GM21423 (cell line): ENCODE measurements at regions not wholly inside any gene's neighbourhood (a gene's known extent, or its start where the extent isn't known, plus 50 kb on each side); places are given as distances from the start of the nearest gene placed in this dataset.

Experiments
- ATAC-seq: cut with Tn5 transposase; IDR thresholded peaks from one replicate; pipeline ENCODE4 v1.9.1; 2021; ENCODE audit warnings: mild to moderate bottlenecking, moderate library complexity; ENCODE audit not compliant: unreplicated experiment

- ATAC-seq = no peak
These were observed 258.3 kb upstream of the ZPLD1 start for GRCh38 chr3:102176333-102177050.

- ATAC-seq = no peak
These were observed 257.6 kb upstream of the ZPLD1 start for GRCh38 chr3:102177075-102177755.

DNA sequence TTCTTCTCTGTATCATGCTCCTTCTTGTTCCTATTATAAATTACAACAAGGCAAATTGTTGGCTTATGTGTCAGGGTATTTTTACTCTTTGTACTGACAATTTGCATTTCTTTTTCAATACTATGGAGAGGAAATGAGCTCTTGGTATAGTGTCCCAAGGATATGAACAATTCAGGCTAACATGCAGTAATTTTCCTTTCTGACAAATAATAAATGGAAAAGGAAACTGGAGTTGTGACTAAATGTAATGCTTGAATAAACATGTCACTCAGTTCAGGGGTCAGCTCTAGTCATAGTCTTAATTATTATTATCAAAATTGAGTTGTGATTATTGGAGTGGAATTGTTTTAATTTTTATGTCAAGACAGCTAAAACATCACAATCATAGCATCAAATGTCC is 256.0 kb upstream of the ZPLD1 start:
- ATAC-seq = no peak

- ATAC-seq = peak; percentile 50
These were observed 255.3 kb upstream of the ZPLD1 start for GRCh38 chr3:102179326-102180177.

- ATAC-seq = peak; percentile 55
These were observed 254.4 kb upstream of the ZPLD1 start for GRCh38 chr3:102180280-102180931.

GRCh38 chr3:102181175-102181920 is 253.5 kb upstream of the ZPLD1 start:
- no peak for ATAC-seq

GRCh38 chr3:102182162-102182561 is 252.7 kb upstream of the ZPLD1 start:
- ATAC-seq = no peak

DNA sequence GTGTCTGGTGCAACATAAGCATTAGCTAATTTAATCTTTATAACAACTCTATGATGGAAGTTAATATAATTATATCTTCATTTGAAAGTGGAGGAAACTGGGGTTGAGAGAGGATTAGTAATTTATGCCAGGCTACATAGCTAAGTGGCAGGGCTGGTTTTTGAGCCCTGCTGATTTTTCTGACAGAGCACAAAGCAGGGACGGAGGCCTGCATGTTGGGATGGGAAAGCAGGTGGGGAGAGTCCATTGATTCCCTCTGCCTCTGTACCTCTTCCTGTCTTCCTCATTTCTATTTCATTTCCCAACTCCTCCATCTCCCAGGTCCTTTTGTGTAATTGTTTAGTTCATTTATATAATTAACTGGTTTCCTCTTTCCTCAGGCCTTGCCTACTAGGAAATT is 251.6 kb upstream of the ZPLD1 start:
- ATAC-seq = no peak

DNA sequence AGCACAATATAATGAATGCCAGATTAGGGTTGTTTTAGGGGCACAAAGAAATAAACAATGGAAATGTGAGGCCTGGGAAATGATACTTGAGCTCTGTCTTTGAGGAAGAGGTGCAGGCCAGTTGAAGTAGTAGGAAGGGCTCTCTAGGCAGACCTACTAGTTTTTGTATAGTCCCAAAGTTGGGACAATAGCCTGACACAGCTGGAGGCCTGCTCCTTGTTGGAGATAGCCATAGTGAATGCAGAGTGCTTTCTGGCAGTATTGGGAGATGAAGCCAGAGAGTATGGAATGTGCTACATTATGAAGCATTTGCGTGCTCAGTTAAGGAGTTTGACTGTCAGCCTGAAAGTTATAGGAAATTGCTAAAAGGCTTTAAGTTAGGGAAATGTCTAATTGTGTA is 251.2 kb upstream of the ZPLD1 start:
- ATAC-seq = no peak

- no peak for ATAC-seq
These were observed 245.3 kb upstream of the ZPLD1 start for GRCh38 chr3:102189541-102189940.

DNA sequence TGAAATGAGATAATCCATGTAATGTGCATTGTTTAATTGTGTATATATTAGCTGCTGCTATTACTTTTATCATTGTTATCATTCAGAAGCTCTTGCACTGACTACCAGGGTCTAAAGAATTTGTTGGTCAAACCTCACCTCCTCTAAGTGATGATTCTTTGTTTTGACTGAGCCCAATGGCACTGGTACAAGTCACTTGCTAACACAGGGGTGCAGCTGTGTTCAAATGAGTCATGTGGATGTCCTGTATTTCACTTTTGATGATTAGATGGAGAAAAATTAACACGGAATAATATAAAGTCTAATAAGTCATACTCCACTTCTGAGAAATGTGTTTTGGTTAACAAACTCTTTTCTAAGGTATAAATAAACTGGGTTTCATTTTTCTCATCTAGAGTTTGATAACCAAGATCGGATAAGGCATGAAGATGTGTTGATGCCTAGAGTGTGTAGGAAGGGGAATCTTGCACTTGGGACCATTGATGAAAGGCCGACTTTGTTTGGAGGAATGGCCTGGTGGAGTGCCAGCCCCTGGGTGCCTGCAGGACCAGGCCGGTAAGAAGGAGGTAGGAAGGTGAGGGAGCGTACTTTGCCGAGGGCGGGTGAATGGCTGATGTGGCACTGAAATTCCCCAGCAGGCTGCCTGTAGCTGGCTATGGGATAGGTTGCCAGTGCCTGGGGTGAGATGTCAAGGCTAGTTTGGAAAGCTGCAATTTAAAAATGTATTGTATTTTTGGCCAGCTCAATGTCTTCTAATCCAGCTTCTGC is 244.7 kb upstream of the ZPLD1 start:
- ATAC-seq = no peak

- no peak for ATAC-seq
These were observed 242.2 kb upstream of the ZPLD1 start for GRCh38 chr3:102192575-102192974.

DNA sequence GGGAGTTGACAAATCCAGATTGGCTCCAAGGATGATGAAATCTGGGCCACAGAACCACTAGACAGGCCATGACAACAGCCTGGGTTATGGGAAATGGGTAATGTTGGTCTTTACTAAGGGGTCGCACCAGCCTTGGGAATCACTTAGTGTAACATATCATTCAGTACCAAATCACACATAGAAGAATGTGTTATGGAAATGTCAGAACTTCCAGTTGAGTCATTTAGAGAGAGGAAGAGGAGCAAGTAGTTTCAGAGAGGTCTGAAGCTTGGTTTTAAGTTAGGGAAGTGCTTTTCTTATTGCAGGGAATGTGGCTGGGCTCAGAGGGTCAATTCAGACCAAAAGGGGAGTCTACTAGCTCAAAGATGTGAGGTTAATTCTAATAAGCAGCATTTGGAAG is 241.6 kb upstream of the ZPLD1 start:
- ATAC-seq = no peak

DNA sequence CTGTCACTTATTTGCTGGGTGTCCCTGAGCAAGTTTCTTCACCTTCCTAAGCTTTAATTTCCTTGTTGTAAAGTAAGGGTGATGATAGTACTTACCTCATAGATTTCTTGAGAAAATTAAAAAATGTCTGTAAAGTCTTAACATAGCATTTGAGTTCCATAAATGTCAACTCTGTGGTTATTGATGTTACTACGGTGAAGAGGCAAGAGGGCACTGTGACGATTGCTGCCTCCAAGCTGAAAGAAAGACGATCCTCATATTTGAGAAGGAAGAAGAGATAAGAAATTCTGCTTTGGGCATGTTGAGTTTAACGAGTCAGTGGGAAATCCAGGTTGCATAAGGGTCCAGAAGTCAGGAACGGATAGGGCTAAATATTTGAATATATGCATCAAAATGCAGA is 240.8 kb upstream of the ZPLD1 start:
- ATAC-seq = no peak

DNA sequence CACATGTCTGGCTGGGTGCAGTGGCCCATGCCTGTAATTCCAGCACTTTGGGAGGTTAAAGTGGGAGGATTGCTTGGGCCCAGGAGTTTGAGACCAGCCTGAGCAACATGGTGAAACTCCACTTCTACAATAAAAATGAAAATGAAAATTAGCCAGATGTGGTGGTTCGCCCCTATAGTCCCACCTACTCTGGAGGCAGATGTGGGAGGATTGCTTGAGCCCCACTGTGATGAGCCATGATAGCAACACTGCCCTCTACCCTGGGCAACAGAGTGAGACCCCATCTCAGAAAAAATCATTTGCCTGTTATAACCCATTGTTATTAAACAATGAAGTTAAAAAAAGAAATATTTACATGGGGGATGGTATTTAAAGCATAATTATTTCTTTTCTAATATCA is 240.1 kb upstream of the ZPLD1 start:
- no peak for ATAC-seq

- ATAC-seq = no peak
These were observed 239.4 kb upstream of the ZPLD1 start for GRCh38 chr3:102195198-102195948.

DNA sequence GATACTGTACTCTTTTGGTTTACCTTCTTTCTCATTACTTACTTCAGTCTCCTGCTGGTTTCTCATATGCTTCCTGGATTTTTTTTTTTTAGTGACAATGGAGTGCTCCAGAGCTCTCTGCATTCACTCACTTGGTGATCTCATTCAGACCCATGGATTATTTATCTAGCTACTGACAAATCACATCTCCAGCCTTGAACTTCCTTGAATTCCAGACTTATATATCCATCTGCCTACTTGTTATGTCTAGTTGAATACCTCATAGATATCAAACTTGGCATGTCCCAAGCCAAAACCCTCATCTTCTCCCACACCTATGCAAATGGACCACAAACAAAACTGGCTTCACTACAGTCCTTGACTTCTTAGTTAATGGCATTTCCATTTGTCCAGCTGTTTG is 234.7 kb upstream of the ZPLD1 start:
- ATAC-seq = no peak

- ATAC-seq = no peak
These were observed 234.3 kb upstream of the ZPLD1 start for GRCh38 chr3:102200560-102200959.

GRCh38 chr3:102205647-102206046 is 229.2 kb upstream of the ZPLD1 start:
- ATAC-seq = no peak
